Pancreas (tissue), 10 donors: ENCODE measurements at regions not wholly inside any gene's neighbourhood (a gene's known extent, or its start where the extent isn't known, plus 50 kb on each side); places are given as distances from the start of the nearest gene placed in this dataset.
"Not testable (repeated sequence)": the region's sequence is repeated elsewhere in the genome, so short reads cannot be mapped to it uniquely, and the experiment has no call there.

Experiments
- ATAC-seq, 4 donors: fragments of 200-7000 bp; cut with Tn5 transposase; one replicate each; pipeline versions ENCODE4 v1.8.0 to v1.9.1; 2020; ENCODE audit warnings: mild to moderate bottlenecking in 4 of 4, moderate library complexity in 4 of 4
- DNase-seq, 6 donors: peaks; one replicate each; pipeline ENCODE4 v3.0.0-alpha.2; 2020
- FAIRE-seq: peaks from 2 replicates; lab custom pipeline; 2012; peaks lifted over from hg19 to GRCh38; lab: Jason Lieb, UNC
- H3K27ac ChIP-seq, 4 donors: fragments of 200-600 bp; sonication (generic); 1 replicate in 3 of 4; 2 replicates in 1 of 4; pipeline versions ENCODE4 v1.5.0 to v1.8.0; 2020
- H3K27me3 ChIP-seq, 4 donors: fragments of 200-600 bp; one replicate each; pipeline ENCODE4 v1.8.0; 2021
- H3K36me3 ChIP-seq, 3 donors: fragments of 200-600 bp; sonication (generic) in 1 of 3; one replicate each; pipeline versions ENCODE4 v1.5.0 to v1.8.0; 2020 to 2021
- H3K4me1 ChIP-seq, 3 donors: fragments of 200-600 bp; one replicate each; pipeline ENCODE4 v1.8.0; 2021
- H3K4me3 ChIP-seq, 4 donors: fragments of 200-600 bp; sonication (generic) in 2 of 4; one replicate each; pipeline versions ENCODE4 v1.5.0 to v1.8.0; 2020 to 2021
- H3K9me3 ChIP-seq, 4 donors: fragments of 200-600 bp; one replicate each; pipeline ENCODE4 v1.8.0; 2021
- WGBS, 2 donors: extraction: QIAGEN DNeasy Blood & Tissue Kit; methylation state at CpG; one replicate each; pipeline ENCODE4 v1.1.7; 2013; 5-methylcytosine and 5-hydroxymethylcytosine counted together
- intact Hi-C, 3 donors: fragments of 100-400 bp; cut with DNase I; formaldehyde crosslinking; loops; one replicate each; pipeline versions ENCODE4 v1.11.1 to v1.14.2; 2022
- TF ChIP-seq, protein P1 (sequence below), 4 donors: fragments of 200-600 bp; sonication (generic) in 3 of 4; IDR thresholded peaks; one replicate each; pipeline versions ENCODE4 v1.5.0 to v1.8.0; 2021; ENCODE audit warnings: antibody characterized with exemption in 4 of 4
- donor health status: healthy with polysubstance abuse.
- donor health status: DM: no; HTN: no; CAD: no; lungs with moderate emphysema.
- donor health status: DM: no; HTN: no; CAD: no.
- donor health status: control.
- donor health status: control.
- donor health status: Bipolar disorder and iron deficiency.
- donor health status: DM: yes; HTN: yes; CAD: no.
- donor health status: DM: no; HTN: no; CAD: no.
- donor health status: DM: no; HTN: no; CAD: no.
- donor health status: DM: yes; HTN: yes; CAD: no.

DNA sequence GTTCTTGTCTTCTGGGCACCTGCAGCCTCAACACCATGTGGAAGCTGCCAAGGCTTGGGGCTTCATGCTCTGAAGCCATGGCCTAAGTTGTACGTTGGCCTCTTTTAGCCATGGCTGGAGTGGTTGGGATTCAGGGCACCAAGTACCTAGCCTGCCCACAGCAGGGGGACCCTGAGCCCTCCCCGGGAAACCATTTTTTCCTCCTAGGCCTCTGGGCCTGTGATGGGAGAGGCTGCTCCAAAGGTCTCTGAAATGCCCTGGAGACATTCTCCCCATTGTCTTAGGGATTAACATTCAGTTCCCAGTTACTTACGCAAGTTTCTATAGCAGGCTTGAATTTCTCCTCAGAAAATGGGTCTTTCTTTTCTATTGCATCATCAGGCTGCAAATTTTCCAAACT, 269.3 kb downstream of the NAP1L3 start:
- no peak for DNase-seq
- FAIRE-seq, result no peak
- Histone ChIP-seq H3K4me1 (no peaks in the 10 kb centered on the region), H3K27ac (no peak overlapping the region), H3K27me3 (no peaks in the 10 kb centered on the region), H3K36me3 (no peaks in the 10 kb centered on the region), H3K9me3 (no peaks in the 10 kb centered on the region), H3K4me3 (no peak overlapping the region)
- ATAC-seq, result no peak
- WGBS, 2 donors, result 84 to 88% methylated on average over 3 of the region's 3 CpGs
- intact Hi-C loops, result no loop called here
- TF ChIP-seq, protein P1, sequence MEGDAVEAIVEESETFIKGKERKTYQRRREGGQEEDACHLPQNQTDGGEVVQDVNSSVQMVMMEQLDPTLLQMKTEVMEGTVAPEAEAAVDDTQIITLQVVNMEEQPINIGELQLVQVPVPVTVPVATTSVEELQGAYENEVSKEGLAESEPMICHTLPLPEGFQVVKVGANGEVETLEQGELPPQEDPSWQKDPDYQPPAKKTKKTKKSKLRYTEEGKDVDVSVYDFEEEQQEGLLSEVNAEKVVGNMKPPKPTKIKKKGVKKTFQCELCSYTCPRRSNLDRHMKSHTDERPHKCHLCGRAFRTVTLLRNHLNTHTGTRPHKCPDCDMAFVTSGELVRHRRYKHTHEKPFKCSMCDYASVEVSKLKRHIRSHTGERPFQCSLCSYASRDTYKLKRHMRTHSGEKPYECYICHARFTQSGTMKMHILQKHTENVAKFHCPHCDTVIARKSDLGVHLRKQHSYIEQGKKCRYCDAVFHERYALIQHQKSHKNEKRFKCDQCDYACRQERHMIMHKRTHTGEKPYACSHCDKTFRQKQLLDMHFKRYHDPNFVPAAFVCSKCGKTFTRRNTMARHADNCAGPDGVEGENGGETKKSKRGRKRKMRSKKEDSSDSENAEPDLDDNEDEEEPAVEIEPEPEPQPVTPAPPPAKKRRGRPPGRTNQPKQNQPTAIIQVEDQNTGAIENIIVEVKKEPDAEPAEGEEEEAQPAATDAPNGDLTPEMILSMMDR (IDR thresholded peaks at IDR 0.05), result no peak

GRCh38 chrX:93354651-93355050, 318.7 kb downstream of the NAP1L3 start:
- Histone ChIP-seq H3K27ac (no peak overlapping the region), H3K9me3 (no peaks in the 10 kb centered on the region), H3K36me3 (no peaks in the 10 kb centered on the region), H3K27me3 (peaks cover 0 to 8% (median 4%) of the 10 kb centered on the region in 4 donors), H3K4me1 (no peaks in the 10 kb centered on the region), H3K4me3 (no peak overlapping the region)
- TF ChIP-seq, protein P1 (IDR thresholded peaks at IDR 0.05), result no peak
- no peak for FAIRE-seq
- WGBS, 2 donors, result 25 to 37% methylated on average over 7 of the region's 7 CpGs
- DNase-seq, result no peak
- intact Hi-C loops, result no loop called here
- no peak for ATAC-seq

DNA sequence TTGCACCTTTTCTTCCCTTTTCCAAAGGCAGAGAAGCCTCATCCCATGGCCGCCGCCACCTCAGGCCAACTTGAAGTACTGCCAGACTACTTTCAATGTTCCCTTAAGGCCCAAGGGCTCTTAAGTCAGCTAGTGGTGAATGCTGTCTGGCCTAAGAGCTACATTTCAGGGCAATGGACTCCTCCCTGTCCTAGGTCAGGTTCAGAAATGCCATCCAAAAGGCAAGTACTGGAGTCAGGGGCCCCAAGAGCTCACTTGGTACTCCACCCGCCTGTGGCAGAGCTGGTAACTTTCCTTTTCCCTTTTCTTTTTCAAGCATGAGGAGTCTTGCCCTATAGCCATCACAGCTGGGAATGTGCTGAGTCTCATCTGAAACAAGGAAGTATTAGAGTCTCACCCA, 327.1 kb downstream of the NAP1L3 start:
- DNase-seq (no peak), ATAC-seq (no peak), FAIRE-seq (no peak)
- WGBS, 2 donors, result 58 to 92% methylated on average over 3 of the region's 3 CpGs
- Histone ChIP-seq H3K4me1 (no peaks in the 10 kb centered on the region), H3K27ac (no peak overlapping the region), H3K36me3 (no peaks in the 10 kb centered on the region), H3K4me3 (no peak overlapping the region), H3K27me3 (no peaks in the 10 kb centered on the region), H3K9me3 (no peaks in the 10 kb centered on the region)
- TF ChIP-seq, protein P1 (IDR thresholded peaks at IDR 0.05), result no peak
- intact Hi-C loops, result no loop called here

DNA sequence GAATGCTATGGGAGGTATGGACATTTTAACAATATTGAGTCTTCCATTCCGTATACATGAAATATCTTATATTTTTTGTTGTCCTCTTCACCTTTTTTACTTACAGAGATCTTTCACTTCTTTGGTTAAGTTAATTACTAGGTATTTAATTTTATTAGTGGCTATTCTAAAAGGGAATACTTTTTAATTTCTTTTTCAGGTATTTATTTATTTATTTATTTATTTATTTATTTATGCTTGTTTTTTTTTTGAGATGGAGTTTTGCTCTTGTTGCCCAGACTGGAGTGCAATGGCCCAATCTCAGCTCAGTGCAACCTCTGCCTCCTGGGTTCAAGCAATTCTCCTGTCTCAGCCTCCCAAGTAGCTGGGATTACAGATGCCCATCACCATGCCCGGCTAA, 329.1 kb downstream of the NAP1L3 start:
- FAIRE-seq, H3K27me3 ChIP-seq, H3K4me3 ChIP-seq, ATAC-seq, DNase-seq, H3K4me1 ChIP-seq, H3K36me3 ChIP-seq, H3K9me3 ChIP-seq, H3K27ac ChIP-seq, intact Hi-C loops: not testable (repeated sequence)
- WGBS, 2 donors, result 67 to 73% methylated on average over 2 of the region's 2 CpGs

DNA sequence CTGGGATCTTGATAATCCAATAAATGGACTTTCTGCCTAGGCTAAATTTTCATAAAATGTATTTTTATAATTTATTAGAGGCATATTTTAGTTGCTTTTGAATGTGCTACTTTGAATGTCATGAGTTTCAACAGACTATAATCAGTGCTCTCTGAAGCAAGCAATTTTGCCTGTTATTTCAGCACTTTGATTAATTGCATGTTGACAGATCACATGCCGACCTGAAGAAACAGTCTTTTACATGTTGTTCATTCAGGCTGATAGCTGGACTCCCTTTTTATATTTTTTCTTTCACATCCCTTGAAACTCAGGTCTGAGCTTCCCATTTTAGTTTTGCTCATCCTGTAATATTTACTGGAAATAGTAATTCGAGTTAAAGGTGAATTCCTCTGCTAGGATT, 341.0 kb downstream of the NAP1L3 start:
- no peak overlapping the region for H3K27ac ChIP-seq
- no peaks in the 10 kb centered on the region for H3K4me1 ChIP-seq
- peaks cover 0 to 17% (median 0%) of the 10 kb centered on the region in 4 donors for H3K27me3 ChIP-seq
- no peaks in the 10 kb centered on the region for H3K36me3 ChIP-seq
- H3K4me3 ChIP-seq, result no peak overlapping the region
- FAIRE-seq (no peak), ATAC-seq (no peak), DNase-seq (no peak)
- no peaks in the 10 kb centered on the region for H3K9me3 ChIP-seq
- 3 to 17% methylated on average over 2 of the region's 2 CpGs for whole genome bisulfite sequencing, 2 donors
- TF ChIP-seq, protein P1 (IDR thresholded peaks at IDR 0.05), result no peak
- intact Hi-C loops, result no loop called here
